PC-9 (cell line): ENCODE measurements at regions not wholly inside any gene's neighbourhood (a gene's known extent, or its start where the extent isn't known, plus 50 kb on each side); places are given as distances from the start of the nearest gene placed in this dataset.

Source experiments
- BruUV-seq: library from RNA; stranded (reverse); fragments of 400-500 nt; replicated peaks from 2 replicates; lab custom pipeline; 2021; lab: Mats Ljungman, UMichigan
- CTCF ChIA-PET: fragments of 300-600 bp; sonication (Branson Sonifier 250); formaldehyde crosslinking; loops from one replicate; lab custom pipeline; 2022; ENCODE audit warnings: antibody characterized with exemption; lab: Charles Lee
- POLR2A ChIA-PET: fragments of 300-600 bp; sonication (Branson Sonifier 250); formaldehyde crosslinking; loops from one replicate; lab custom pipeline; 2022; ENCODE audit warnings: antibody characterized with exemption; ENCODE audit not compliant: unreplicated experiment; lab: Charles Lee
- DNase-seq, 2 experiments: peaks; one replicate each; pipeline versions ENCODE4 v3.0.0 to v3.0.0-alpha.2; 2015 to 2022; ENCODE audit warnings: mixed read lengths in 1 of 2
- H2AFZ ChIP-seq: fragments of 200-600 bp; sonication (generic); 2 replicates; pipeline ENCODE4 v1.8.1; 2017; ENCODE audit warnings: antibody characterized with exemption
- H3F3A ChIP-seq: fragments of 200-600 bp; sonication (generic); 2 replicates; pipeline ENCODE4 v1.8.1; 2017; ENCODE audit warnings: antibody characterized with exemption, mild to moderate bottlenecking, low read depth; ENCODE audit not compliant: insufficient read depth
- H3K27ac ChIP-seq: fragments of 200-600 bp; sonication (generic); 2 replicates; pipeline ENCODE4 v1.6.1; 2016; ENCODE audit warnings: mixed run types
- H3K27me3 ChIP-seq: fragments of 200-600 bp; sonication (generic); 2 replicates; pipeline ENCODE4 v1.6.1; 2016; ENCODE audit warnings: low read depth, mixed run types; ENCODE audit not compliant: insufficient read depth
- H3K36me3 ChIP-seq: fragments of 200-600 bp; sonication (generic); 2 replicates; pipeline ENCODE4 v1.6.1; 2016; ENCODE audit warnings: low read depth, mixed run types
- H3K4me1 ChIP-seq: fragments of 200-600 bp; sonication (generic); replicated peaks from 2 replicates; pipeline ENCODE4 v1.6.1; 2016; ENCODE audit warnings: mixed run types; ENCODE audit not compliant: insufficient read depth
- H3K4me2 ChIP-seq: fragments of 200-600 bp; sonication (generic); 2 replicates; pipeline ENCODE4 v1.6.1; 2017; ENCODE audit warnings: mixed run types
- H3K4me3 ChIP-seq: fragments of 200-600 bp; sonication (generic); 2 replicates; pipeline ENCODE4 v1.6.1; 2016; ENCODE audit warnings: mixed run types
- H3K79me2 ChIP-seq: fragments of 200-600 bp; sonication (generic); 2 replicates; pipeline ENCODE4 v1.6.1; 2017; ENCODE audit warnings: low read depth, mixed run types
- H3K9me2 ChIP-seq: fragments of 200-600 bp; sonication (generic); 2 replicates; pipeline ENCODE4 v1.8.1; 2017; ENCODE audit warnings: mild to moderate bottlenecking; ENCODE audit not compliant: insufficient read depth
- H3K9me3 ChIP-seq: fragments of 200-600 bp; sonication (generic); 2 replicates; pipeline ENCODE4 v1.8.1; 2016; ENCODE audit warnings: low read depth; ENCODE audit not compliant: insufficient read depth
- H4K20me1 ChIP-seq: fragments of 200-600 bp; sonication (generic); 2 replicates; pipeline ENCODE4 v1.8.1; 2017; ENCODE audit not compliant: insufficient read depth
- EZH2 ChIP-seq: fragments of 200-600 bp; sonication (generic); IDR thresholded peaks from 2 replicates; pipeline ENCODE4 v1.8.0; 2017; ENCODE audit warnings: antibody characterized with exemption, low read depth
- intact Hi-C: fragments of 100-400 bp; cut with micrococcal nuclease; formaldehyde crosslinking; loops from one replicate; pipeline ENCODE4 v1.10.0; 2022; ENCODE audit not compliant: unreplicated experiment
- TF ChIP-seq, protein P1 (sequence below): fragments of 200-600 bp; sonication (generic); conservative IDR thresholded peaks from 2 replicates; pipeline ENCODE4 v1.6.1; 2017; ENCODE audit warnings: mixed run types, antibody characterized with exemption, mild to moderate bottlenecking, moderate library complexity

DNA sequence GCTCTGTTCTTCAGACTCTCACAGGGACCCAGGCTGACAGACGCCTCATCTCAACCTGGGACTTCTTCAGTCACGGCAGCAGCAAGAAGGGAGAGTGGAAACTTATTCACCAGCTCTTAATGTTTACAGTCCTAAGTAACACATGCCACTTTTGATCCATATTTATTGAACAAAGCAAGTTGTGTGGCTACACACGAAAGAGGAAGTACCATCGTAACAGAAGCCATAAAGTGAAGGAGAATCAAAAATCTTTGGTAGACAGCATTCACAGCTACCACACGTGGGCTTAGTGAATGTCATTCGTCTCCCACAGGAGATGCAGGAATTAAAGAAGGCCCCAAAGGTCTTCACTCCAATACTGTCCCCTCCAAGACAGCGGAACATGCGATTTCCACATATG lies 582.6 kb downstream of the CETN3 start:
- intact Hi-C loops = no loop called here
- Histone ChIP-seq H3K4me3 (no peak overlapping the region), H3K79me2 (no peaks in the 10 kb centered on the region), H3K9me3 (no peaks in the 10 kb centered on the region), H2AFZ (no peak overlapping the region), H3K27ac (no peak overlapping the region), H3F3A (no peaks in the 10 kb centered on the region), H3K4me1 (no peaks in the 10 kb centered on the region), H3K9me2 (0 out of 2 replicates have a peak, but pooled peaks cover 2% of the 10 kb centered on the region), H3K4me2 (no peak overlapping the region), H3K27me3 (no peaks in the 10 kb centered on the region), H4K20me1 (no peaks in the 10 kb centered on the region), H3K36me3 (no peaks in the 10 kb centered on the region)
- ChIA-PET POLR2A (no interaction called here), CTCF (no interaction called here)
- TF ChIP-seq, protein P1, sequence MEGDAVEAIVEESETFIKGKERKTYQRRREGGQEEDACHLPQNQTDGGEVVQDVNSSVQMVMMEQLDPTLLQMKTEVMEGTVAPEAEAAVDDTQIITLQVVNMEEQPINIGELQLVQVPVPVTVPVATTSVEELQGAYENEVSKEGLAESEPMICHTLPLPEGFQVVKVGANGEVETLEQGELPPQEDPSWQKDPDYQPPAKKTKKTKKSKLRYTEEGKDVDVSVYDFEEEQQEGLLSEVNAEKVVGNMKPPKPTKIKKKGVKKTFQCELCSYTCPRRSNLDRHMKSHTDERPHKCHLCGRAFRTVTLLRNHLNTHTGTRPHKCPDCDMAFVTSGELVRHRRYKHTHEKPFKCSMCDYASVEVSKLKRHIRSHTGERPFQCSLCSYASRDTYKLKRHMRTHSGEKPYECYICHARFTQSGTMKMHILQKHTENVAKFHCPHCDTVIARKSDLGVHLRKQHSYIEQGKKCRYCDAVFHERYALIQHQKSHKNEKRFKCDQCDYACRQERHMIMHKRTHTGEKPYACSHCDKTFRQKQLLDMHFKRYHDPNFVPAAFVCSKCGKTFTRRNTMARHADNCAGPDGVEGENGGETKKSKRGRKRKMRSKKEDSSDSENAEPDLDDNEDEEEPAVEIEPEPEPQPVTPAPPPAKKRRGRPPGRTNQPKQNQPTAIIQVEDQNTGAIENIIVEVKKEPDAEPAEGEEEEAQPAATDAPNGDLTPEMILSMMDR = no peak
- TF ChIP-seq EZH2 = no peak
- DNase-seq = no peak
- no TSS peak for BruUV-seq

DNA sequence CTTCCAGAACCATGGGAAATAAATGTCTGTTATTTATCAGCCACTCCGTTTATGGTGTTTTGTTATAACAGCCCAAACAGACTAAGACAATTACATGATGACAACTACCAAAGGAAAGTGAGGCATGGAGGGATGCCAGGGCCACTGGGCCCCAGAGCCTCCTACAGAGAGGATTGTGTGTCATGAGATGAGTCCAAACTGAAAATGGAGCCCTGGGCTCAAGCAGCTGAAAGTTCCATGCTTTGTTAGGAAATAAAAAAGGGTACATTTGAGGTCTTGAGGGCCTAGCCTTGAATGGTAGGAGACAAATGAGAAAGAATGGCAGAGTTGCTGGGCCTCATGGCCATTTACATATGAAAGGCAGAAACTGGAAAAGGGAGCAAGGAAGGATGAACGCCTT lies 586.5 kb downstream of the CETN3 start:
- Histone ChIP-seq H3K4me1 (no peaks in the 10 kb centered on the region), H3K27ac (no peak overlapping the region), H3K9me3 (no peaks in the 10 kb centered on the region), H3K79me2 (no peaks in the 10 kb centered on the region), H4K20me1 (no peaks in the 10 kb centered on the region), H3K27me3 (no peaks in the 10 kb centered on the region), H3K4me2 (no peak overlapping the region), H3K36me3 (no peaks in the 10 kb centered on the region), H3K4me3 (no peak overlapping the region), H3F3A (no peaks in the 10 kb centered on the region), H2AFZ (no peak overlapping the region), H3K9me2 (no peaks in the 10 kb centered on the region)
- CTCF ChIA-PET = no interaction called here
- intact Hi-C loops = no loop called here
- no peak for DNase-seq
- no TSS peak for BruUV-seq
- POLR2A ChIA-PET = no interaction called here
- TF ChIP-seq, protein P1 = no peak
- TF ChIP-seq EZH2 = no peak

DNA sequence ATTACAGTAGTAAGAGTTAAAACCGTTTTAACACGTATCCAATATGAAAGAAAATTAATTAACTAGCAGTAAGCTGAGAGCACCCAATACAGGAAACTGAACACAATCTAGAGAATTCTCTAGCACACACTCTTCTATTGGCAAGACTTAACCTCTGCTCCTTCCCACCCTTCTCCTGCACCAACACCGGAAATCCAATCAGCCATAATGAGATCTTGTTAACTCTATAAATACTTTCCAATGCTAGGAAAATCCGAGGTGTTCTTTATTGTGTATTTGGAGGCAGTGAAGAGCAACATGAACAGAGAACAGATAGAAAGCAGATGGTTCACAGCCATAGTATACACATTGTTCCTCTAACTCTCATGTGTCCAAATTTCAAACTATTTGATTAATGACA lies 591.7 kb downstream of the CETN3 start:
- Histone ChIP-seq H3K36me3 (no peaks in the 10 kb centered on the region), H3K27ac (no peak overlapping the region), H3K79me2 (no peaks in the 10 kb centered on the region), H3K4me1 (no peaks in the 10 kb centered on the region), H3K27me3 (no peaks in the 10 kb centered on the region), H3K9me2 (no peaks in the 10 kb centered on the region), H3K4me3 (no peak overlapping the region), H2AFZ (no peak overlapping the region), H3K9me3 (no peaks in the 10 kb centered on the region), H3F3A (no peaks in the 10 kb centered on the region), H3K4me2 (no peak overlapping the region), H4K20me1 (no peaks in the 10 kb centered on the region)
- ChIA-PET CTCF (no interaction called here), POLR2A (no interaction called here)
- BruUV-seq = no TSS peak
- intact Hi-C loops = no loop called here
- TF ChIP-seq, protein P1 = no peak
- no peak for TF ChIP-seq EZH2
- DNase-seq = no peak
